ENCODE measurements at regions not wholly inside any gene's neighbourhood (a gene's known extent, or its start where the extent isn't known, plus 50 kb on each side); places are given as distances from the start of the nearest gene placed in this dataset.

DNA sequence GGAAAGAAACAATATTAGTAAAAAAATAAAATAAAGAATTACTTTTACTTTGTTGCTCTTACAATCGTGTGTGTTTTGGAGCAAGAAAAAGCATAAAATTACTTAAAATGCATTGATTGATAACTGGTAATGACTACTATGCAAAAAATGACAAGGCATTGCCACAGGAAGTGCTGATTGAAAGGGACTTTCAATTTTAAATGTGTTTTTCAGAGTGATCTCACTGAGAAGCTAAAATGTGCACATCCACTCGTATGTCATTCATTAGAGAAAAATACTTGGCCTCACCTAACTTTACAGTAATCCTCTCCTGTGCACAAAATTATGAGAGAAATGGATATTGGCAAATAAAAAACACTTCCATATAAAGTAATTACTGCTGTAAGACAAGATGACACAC, 934.9 kb downstream of the SLITRK6 start (continued):
- TF ChIP-seq YY1 (IDR thresholded peaks at IDR 0.05; ENCODE audit: extremely low read depth, insufficient replicate concordance, low read depth, low read length) = no peak
- TF ChIP-seq POLR2A (IDR thresholded peaks at IDR 0.05; ENCODE audit: borderline replicate concordance, extremely low read depth, insufficient read depth, insufficient read length) = no peak
- TF ChIP-seq, protein P1, sequence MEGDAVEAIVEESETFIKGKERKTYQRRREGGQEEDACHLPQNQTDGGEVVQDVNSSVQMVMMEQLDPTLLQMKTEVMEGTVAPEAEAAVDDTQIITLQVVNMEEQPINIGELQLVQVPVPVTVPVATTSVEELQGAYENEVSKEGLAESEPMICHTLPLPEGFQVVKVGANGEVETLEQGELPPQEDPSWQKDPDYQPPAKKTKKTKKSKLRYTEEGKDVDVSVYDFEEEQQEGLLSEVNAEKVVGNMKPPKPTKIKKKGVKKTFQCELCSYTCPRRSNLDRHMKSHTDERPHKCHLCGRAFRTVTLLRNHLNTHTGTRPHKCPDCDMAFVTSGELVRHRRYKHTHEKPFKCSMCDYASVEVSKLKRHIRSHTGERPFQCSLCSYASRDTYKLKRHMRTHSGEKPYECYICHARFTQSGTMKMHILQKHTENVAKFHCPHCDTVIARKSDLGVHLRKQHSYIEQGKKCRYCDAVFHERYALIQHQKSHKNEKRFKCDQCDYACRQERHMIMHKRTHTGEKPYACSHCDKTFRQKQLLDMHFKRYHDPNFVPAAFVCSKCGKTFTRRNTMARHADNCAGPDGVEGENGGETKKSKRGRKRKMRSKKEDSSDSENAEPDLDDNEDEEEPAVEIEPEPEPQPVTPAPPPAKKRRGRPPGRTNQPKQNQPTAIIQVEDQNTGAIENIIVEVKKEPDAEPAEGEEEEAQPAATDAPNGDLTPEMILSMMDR (IDR thresholded peaks at IDR 0.05 in 2 of 3, conservative IDR thresholded peaks at IDR 0.05 in 1 of 3; ENCODE audit: borderline replicate concordance in 1 of 3, insufficient read depth in 1 of 3, low read depth in 2 of 3, low read length in 2 of 3) = no peak
- TF ChIP-seq RAD21 (IDR thresholded peaks at IDR 0.05; ENCODE audit: low read depth) = no peak
- no peak for TF ChIP-seq CBX3 (IDR thresholded peaks at IDR 0.05; ENCODE audit: low read depth)
- no peak for TF ChIP-seq POLR2AphosphoS5 (IDR thresholded peaks at IDR 0.05; ENCODE audit: low read depth, low read length)
- TF ChIP-seq TCF7L2 (IDR thresholded peaks at IDR 0.05; ENCODE audit: borderline replicate concordance, extremely low read depth, insufficient read depth, insufficient read length) = no peak
- no peak for TF ChIP-seq SIN3A (IDR thresholded peaks at IDR 0.05; ENCODE audit: low read depth)

DNA sequence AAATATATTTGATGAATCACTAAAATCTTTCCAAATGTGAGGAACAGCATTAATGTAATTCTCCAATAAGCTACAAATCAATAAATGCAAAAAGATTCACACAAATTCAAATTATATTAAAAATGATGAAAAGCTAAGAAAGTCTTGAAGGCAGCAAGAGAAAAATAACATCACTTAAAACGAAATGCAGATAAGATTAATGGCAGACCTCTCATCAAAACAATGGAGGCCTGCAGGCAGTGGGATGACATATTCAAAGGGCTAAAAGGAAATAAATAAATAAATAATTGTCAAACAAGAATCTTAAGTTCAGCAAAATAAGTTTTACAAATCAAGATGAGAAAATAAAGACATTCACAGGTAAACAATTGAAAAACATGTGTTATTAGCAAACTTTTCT, 952.1 kb downstream of the SLITRK6 start:
- H3K79me2 ChIP-seq (ENCODE audit: insufficient read depth, low read length) = no peaks in the 10 kb centered on the region
- no peak overlapping the region for H3K9ac ChIP-seq (ENCODE audit: low read length)
- H3K4me3 ChIP-seq (replicated peaks in 1 of 2; ENCODE audit: low read depth in 1 of 2, low read length in 2 of 2) = no peak overlapping the region
- H2AFZ ChIP-seq (ENCODE audit: low read depth, low read length, poor library complexity, severe bottlenecking) = no peak overlapping the region
- no peaks in the 10 kb centered on the region for H3K4me1 ChIP-seq (ENCODE audit: control insufficient read depth in 1 of 2, insufficient read depth in 2 of 2, low read length in 2 of 2)
- no peaks in the 10 kb centered on the region for H4K20me1 ChIP-seq (ENCODE audit: insufficient read depth)
- ATAC-seq (no peak), DNase-seq (ENCODE audit: low read depth, low spot score) (no peak)
- 0 out of 4 replicates have a peak, but pooled peaks cover 0 to 3% of the 10 kb centered on the region in 2 experiments for H3K9me3 ChIP-seq (ENCODE audit: control insufficient read depth in 1 of 2, insufficient read depth in 1 of 2, low read depth in 1 of 2, low read length in 2 of 2)
- no peak for TF ChIP-seq POLR2A (IDR thresholded peaks at IDR 0.05; ENCODE audit: borderline replicate concordance, extremely low read depth, insufficient read depth, insufficient read length)
- no peak for TF ChIP-seq SIN3A (IDR thresholded peaks at IDR 0.05; ENCODE audit: low read depth)
- TF ChIP-seq CBX3 (IDR thresholded peaks at IDR 0.05; ENCODE audit: low read depth) = no peak
- no peak for TF ChIP-seq SP1 (IDR thresholded peaks at IDR 0.05; ENCODE audit: low read depth)
- TF ChIP-seq, protein P2, sequence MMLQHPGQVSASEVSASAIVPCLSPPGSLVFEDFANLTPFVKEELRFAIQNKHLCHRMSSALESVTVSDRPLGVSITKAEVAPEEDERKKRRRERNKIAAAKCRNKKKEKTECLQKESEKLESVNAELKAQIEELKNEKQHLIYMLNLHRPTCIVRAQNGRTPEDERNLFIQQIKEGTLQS (IDR thresholded peaks at IDR 0.05) = no peak
- no peak for TF ChIP-seq TCF7L2 (IDR thresholded peaks at IDR 0.05; ENCODE audit: borderline replicate concordance, extremely low read depth, insufficient read depth, insufficient read length)
- TF ChIP-seq, protein P3, sequence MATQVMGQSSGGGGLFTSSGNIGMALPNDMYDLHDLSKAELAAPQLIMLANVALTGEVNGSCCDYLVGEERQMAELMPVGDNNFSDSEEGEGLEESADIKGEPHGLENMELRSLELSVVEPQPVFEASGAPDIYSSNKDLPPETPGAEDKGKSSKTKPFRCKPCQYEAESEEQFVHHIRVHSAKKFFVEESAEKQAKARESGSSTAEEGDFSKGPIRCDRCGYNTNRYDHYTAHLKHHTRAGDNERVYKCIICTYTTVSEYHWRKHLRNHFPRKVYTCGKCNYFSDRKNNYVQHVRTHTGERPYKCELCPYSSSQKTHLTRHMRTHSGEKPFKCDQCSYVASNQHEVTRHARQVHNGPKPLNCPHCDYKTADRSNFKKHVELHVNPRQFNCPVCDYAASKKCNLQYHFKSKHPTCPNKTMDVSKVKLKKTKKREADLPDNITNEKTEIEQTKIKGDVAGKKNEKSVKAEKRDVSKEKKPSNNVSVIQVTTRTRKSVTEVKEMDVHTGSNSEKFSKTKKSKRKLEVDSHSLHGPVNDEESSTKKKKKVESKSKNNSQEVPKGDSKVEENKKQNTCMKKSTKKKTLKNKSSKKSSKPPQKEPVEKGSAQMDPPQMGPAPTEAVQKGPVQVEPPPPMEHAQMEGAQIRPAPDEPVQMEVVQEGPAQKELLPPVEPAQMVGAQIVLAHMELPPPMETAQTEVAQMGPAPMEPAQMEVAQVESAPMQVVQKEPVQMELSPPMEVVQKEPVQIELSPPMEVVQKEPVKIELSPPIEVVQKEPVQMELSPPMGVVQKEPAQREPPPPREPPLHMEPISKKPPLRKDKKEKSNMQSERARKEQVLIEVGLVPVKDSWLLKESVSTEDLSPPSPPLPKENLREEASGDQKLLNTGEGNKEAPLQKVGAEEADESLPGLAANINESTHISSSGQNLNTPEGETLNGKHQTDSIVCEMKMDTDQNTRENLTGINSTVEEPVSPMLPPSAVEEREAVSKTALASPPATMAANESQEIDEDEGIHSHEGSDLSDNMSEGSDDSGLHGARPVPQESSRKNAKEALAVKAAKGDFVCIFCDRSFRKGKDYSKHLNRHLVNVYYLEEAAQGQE (IDR thresholded peaks at IDR 0.05; ENCODE audit: low read depth) = no peak
- no peak for TF ChIP-seq EZH2phosphoT487 (IDR thresholded peaks at IDR 0.05; ENCODE audit: borderline replicate concordance)
- no peak for TF ChIP-seq ZNF274 (IDR thresholded peaks at IDR 0.05; ENCODE audit: low read depth, low read length)
- TF ChIP-seq ZFX (IDR thresholded peaks at IDR 0.05) = no peak
- TF ChIP-seq RAD21 (IDR thresholded peaks at IDR 0.05; ENCODE audit: low read depth) = no peak
- TF ChIP-seq, protein P1 (IDR thresholded peaks at IDR 0.05 in 2 of 3, conservative IDR thresholded peaks at IDR 0.05 in 1 of 3; ENCODE audit: borderline replicate concordance in 1 of 3, insufficient read depth in 1 of 3, low read depth in 2 of 3, low read length in 2 of 3) = no peak
- no peak overlapping the region for H3K27ac ChIP-seq (ENCODE audit: low read depth, low read length)
- no peaks in the 10 kb centered on the region for H3K36me3 ChIP-seq (ENCODE audit: control insufficient read depth in 1 of 2, insufficient read depth in 2 of 2, low read length in 2 of 2)
- H3K27me3 ChIP-seq (ENCODE audit: insufficient read depth, low read length) = no peaks in the 10 kb centered on the region
- ChIA-PET CTCF (no interaction called here), RAD21 (ENCODE audit: low non-redundant PET in 1 of 2, low total read pairs in 2 of 2, uncharacterized antibody in 2 of 2, unreplicated experiment in 2 of 2) (no interaction called here), POLR2A (no interaction called here)
- H3K9me2 ChIP-seq (ENCODE audit: insufficient read depth) = no peaks in the 10 kb centered on the region
- BruUV-seq (replicated peaks) = no TSS peak
- intact Hi-C loops (cut with micrococcal nuclease) = no loop called here
- no peak overlapping the region for H3K4me2 ChIP-seq (ENCODE audit: low read length)

Data from HCT116 (cell line).